ENCODE measurements at regions not wholly inside any gene's neighbourhood (a gene's known extent, or its start where the extent isn't known, plus 50 kb on each side); places are given as distances from the start of the nearest gene placed in this dataset.

DNA sequence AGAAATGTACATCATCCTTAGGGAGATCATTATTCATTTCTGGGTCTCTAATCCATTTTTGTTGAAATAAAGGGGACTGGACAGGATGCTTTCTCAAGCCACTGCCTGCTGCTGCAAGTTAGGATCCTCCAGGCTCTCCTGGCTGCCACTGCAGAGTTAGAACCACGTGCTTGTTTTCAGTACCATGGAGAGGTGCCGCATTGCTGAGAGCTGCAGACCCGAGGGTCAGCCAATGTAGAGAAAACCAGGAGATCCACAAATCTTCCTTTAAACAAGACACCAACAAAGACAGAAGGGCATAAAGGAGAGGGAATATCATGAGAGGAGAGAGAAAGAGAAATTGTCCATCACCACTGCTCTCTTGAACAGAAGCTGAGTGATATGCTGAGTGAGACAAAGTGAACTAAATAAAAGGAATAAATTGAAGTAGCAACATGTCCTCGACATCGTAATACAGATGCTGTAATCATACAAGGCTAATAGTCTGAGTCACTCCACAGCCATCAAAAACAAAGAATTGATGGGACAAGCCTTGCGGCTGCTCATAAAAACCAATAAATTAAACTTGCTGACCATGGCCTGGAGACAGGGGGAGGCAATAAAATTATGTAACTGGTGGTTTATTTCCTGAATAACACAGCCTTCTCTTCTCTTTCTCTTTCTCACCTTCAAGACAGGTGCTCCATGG lies 255.7 kb downstream of the OMA1 start:
- no peak overlapping the region for H3K4me2 ChIP-seq (ENCODE audit: low read length)
- H2AFZ ChIP-seq (ENCODE audit: low read depth, low read length, poor library complexity, severe bottlenecking) = no peak overlapping the region
- H3K9me3 ChIP-seq (ENCODE audit: control insufficient read depth in 1 of 2, insufficient read depth in 1 of 2, low read depth in 1 of 2, low read length in 2 of 2) = no peaks in the 10 kb centered on the region
- ChIA-PET POLR2A (no interaction called here), RAD21 (ENCODE audit: low non-redundant PET in 1 of 2, low total read pairs in 2 of 2, uncharacterized antibody in 2 of 2, unreplicated experiment in 2 of 2) (interaction anchor here in 1 of 2 experiments (0.5 kb wide), 1 partner anchor 43 kb away, joined by 7 read pairs; no protein-coding TSS in a partner anchor), CTCF (no interaction called here)
- TF ChIP-seq, protein P1, sequence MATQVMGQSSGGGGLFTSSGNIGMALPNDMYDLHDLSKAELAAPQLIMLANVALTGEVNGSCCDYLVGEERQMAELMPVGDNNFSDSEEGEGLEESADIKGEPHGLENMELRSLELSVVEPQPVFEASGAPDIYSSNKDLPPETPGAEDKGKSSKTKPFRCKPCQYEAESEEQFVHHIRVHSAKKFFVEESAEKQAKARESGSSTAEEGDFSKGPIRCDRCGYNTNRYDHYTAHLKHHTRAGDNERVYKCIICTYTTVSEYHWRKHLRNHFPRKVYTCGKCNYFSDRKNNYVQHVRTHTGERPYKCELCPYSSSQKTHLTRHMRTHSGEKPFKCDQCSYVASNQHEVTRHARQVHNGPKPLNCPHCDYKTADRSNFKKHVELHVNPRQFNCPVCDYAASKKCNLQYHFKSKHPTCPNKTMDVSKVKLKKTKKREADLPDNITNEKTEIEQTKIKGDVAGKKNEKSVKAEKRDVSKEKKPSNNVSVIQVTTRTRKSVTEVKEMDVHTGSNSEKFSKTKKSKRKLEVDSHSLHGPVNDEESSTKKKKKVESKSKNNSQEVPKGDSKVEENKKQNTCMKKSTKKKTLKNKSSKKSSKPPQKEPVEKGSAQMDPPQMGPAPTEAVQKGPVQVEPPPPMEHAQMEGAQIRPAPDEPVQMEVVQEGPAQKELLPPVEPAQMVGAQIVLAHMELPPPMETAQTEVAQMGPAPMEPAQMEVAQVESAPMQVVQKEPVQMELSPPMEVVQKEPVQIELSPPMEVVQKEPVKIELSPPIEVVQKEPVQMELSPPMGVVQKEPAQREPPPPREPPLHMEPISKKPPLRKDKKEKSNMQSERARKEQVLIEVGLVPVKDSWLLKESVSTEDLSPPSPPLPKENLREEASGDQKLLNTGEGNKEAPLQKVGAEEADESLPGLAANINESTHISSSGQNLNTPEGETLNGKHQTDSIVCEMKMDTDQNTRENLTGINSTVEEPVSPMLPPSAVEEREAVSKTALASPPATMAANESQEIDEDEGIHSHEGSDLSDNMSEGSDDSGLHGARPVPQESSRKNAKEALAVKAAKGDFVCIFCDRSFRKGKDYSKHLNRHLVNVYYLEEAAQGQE (IDR thresholded peaks at IDR 0.05; ENCODE audit: low read depth) = peak; percentile 77
- no peak for TF ChIP-seq EZH2 (IDR thresholded peaks at IDR 0.05)
- no peak for TF ChIP-seq EZH2phosphoT487 (IDR thresholded peaks at IDR 0.05; ENCODE audit: borderline replicate concordance)
- TF ChIP-seq, protein P2, sequence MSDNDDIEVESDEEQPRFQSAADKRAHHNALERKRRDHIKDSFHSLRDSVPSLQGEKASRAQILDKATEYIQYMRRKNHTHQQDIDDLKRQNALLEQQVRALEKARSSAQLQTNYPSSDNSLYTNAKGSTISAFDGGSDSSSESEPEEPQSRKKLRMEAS (IDR thresholded peaks at IDR 0.05) = peak; percentile 53
- no peak overlapping the region for H3K27ac ChIP-seq (ENCODE audit: low read depth, low read length)
- DNase-seq (ENCODE audit: low read depth, low spot score) = no peak
- no peaks in the 10 kb centered on the region for H4K20me1 ChIP-seq (ENCODE audit: insufficient read depth)
- H3K9me2 ChIP-seq (ENCODE audit: insufficient read depth) = no peaks in the 10 kb centered on the region
- peaks cover 15% of the 10 kb centered on the region; the same call in 1 of the 2 replicates for H3K27me3 ChIP-seq (ENCODE audit: insufficient read depth, low read length)
- intact Hi-C loops (cut with micrococcal nuclease) = no loop called here
- no peaks in the 10 kb centered on the region for H3K36me3 ChIP-seq (ENCODE audit: control insufficient read depth in 1 of 2, insufficient read depth in 2 of 2, low read length in 2 of 2)
- H3K4me3 ChIP-seq (replicated peaks in 1 of 2; ENCODE audit: low read depth in 1 of 2, low read length in 2 of 2) = no peak overlapping the region
- H3K79me2 ChIP-seq (ENCODE audit: insufficient read depth, low read length) = no peaks in the 10 kb centered on the region
- H3K9ac ChIP-seq (ENCODE audit: low read length) = no peak overlapping the region
- H3K4me1 ChIP-seq (ENCODE audit: control insufficient read depth in 1 of 2, insufficient read depth in 2 of 2, low read length in 2 of 2) = no peaks in the 10 kb centered on the region
- no peak for ATAC-seq
- no TSS peak for BruUV-seq (replicated peaks)
